ENCODE measurements at regions not wholly inside any gene's neighbourhood (a gene's known extent, or its start where the extent isn't known, plus 50 kb on each side); places are given as distances from the start of the nearest gene placed in this dataset.
A peak's percentile ranks its signal among the peaks of the same experiment; 100 is the strongest.

DNA sequence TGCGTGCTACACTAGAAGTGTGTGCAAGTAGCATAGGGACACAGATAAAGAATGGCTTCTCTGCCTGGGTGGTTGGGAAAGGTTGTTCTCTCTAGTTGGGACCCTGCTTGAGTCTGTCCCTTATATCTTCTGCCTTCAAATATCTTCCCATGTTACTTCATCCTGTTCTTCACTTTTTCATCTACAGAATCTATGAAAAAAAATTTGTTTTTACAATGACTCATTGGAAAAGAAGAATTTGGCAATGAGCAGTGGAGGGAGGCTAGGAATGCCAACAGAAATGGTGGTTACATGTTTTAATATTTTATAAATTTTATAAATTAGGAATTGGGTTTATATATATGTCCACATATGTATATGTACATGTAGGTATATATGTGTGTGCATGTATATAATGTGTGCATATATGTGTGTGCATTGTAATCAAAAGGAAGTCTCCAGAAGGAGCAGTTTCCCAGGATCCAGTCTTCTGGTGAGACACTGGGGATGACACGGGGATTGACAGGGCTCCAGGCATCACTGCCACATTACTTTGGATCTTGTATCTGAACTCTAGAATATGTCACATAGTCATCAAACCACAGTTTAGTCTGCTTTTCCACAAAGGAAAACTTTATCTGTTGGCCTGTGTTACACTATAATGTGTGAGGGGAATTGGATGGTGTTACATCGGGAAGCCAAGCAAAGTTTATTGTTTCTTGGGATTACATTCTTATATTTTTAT, 75.3 kb upstream of the RIPOR2 start:
- no peak for DNase-seq (ENCODE audit: extremely low spot score, unreplicated experiment)
- Mint-ChIP-seq H3K9me3 (ENCODE audit: unreplicated experiment) (no peaks in the 10 kb centered on the region), H3K4me3 (ENCODE audit: unreplicated experiment) (no peak overlapping the region), H3K27me3 (ENCODE audit: unreplicated experiment) (no peaks in the 10 kb centered on the region), H3K27ac (ENCODE audit: unreplicated experiment) (peak overlapping the region; percentile 85), H3K36me3 (ENCODE audit: unreplicated experiment) (no peaks in the 10 kb centered on the region), H3K4me1 (ENCODE audit: unreplicated experiment) (peaks cover 79% of the 10 kb centered on the region)
- no peak for TF ChIP-seq CTCF (IDR thresholded peaks at IDR 0.05)

GRCh38 chr6:25012657-25013056, 76.9 kb upstream of the RIPOR2 start:
- Mint-ChIP-seq H3K27me3 (ENCODE audit: unreplicated experiment) (no peaks in the 10 kb centered on the region), H3K9me3 (ENCODE audit: unreplicated experiment) (no peaks in the 10 kb centered on the region), H3K36me3 (ENCODE audit: unreplicated experiment) (no peaks in the 10 kb centered on the region), H3K4me3 (ENCODE audit: unreplicated experiment) (no peak overlapping the region), H3K4me1 (ENCODE audit: unreplicated experiment) (peaks cover 75% of the 10 kb centered on the region), H3K27ac (ENCODE audit: unreplicated experiment) (peak overlapping the region; percentile 85)
- DNase-seq (ENCODE audit: extremely low spot score, unreplicated experiment), result no peak
- no peak for TF ChIP-seq CTCF (IDR thresholded peaks at IDR 0.05)

GRCh38 chr6:25013246-25013645, 77.5 kb upstream of the RIPOR2 start:
- DNase-seq (ENCODE audit: extremely low spot score, unreplicated experiment), result no peak
- H3K4me1 Mint-ChIP-seq (ENCODE audit: unreplicated experiment), result peaks cover 76% of the 10 kb centered on the region
- H3K27me3 Mint-ChIP-seq (ENCODE audit: unreplicated experiment), result no peaks in the 10 kb centered on the region
- H3K4me3 Mint-ChIP-seq (ENCODE audit: unreplicated experiment), result no peak overlapping the region
- peak overlapping the region; percentile 85 for H3K27ac Mint-ChIP-seq (ENCODE audit: unreplicated experiment)
- no peaks in the 10 kb centered on the region for H3K36me3 Mint-ChIP-seq (ENCODE audit: unreplicated experiment)
- peak; percentile 28 for TF ChIP-seq CTCF (IDR thresholded peaks at IDR 0.05)
- no peaks in the 10 kb centered on the region for H3K9me3 Mint-ChIP-seq (ENCODE audit: unreplicated experiment)

DNA sequence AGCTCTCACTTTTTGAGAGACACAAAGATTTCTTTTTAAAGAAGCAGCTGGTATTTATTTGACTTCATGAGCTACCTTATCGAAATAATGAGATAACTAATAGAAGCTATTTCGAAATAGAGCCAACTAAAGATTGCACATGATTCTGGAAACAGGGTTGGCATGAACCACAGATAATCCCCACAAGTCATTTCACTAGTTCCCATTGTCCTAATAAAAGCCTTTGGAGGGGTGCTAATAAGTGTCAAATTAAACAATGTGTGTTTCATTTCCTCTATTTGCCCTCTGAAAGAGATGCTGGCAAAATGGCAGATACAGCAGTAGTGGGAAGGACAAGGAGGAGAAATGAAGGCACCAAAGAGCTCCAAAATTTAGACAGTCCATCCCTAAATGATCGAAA, 78.6 kb upstream of the RIPOR2 start:
- TF ChIP-seq CTCF (IDR thresholded peaks at IDR 0.05), result no peak
- H3K4me3 Mint-ChIP-seq (ENCODE audit: unreplicated experiment), result no peak overlapping the region

DNA sequence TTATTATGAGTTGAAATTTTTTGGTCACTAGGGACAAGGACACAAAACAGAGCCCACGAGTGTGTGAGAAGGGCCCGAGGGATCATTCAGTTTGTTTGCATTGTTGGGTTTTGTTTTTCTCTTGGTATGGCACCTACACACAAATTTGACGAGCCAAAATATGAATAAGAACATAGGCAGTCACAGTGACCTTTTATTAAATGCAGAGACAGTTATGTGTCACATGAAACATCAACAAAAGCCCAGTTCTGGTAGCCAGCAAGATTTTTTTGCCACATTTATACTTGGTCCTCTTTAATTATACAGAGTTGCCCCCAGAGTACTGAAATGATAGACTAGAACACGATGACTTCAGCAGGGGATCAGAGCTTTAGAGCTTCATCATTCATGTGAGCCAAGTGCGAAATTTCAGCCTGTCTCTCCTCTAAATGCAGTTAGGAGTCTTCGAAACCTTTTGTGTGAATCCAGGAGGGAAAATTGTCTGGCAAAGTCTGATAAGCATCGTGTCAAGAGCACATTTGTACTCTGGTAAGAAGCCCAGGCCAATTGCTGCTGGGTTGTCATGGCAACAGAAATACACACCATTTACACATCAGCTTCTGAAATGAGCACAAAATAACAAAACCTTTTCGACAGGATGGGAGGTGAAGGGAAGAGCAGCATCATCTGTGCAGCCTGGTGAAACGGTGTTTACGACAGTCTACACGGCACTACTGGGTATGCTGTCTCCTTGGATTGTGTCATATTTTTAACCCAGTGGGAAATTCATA, 79.2 kb upstream of the RIPOR2 start:
- Mint-ChIP-seq H3K27me3 (ENCODE audit: unreplicated experiment) (no peaks in the 10 kb centered on the region), H3K36me3 (ENCODE audit: unreplicated experiment) (no peaks in the 10 kb centered on the region), H3K27ac (ENCODE audit: unreplicated experiment) (peak overlapping the region; percentile 70), H3K9me3 (ENCODE audit: unreplicated experiment) (no peaks in the 10 kb centered on the region), H3K4me1 (ENCODE audit: unreplicated experiment) (peaks cover 67% of the 10 kb centered on the region), H3K4me3 (ENCODE audit: unreplicated experiment) (no peak overlapping the region)
- TF ChIP-seq CTCF (IDR thresholded peaks at IDR 0.05), result no peak
- no peak for DNase-seq (ENCODE audit: extremely low spot score, unreplicated experiment)

More for the DNA sequence above, 78.6 kb upstream of the RIPOR2 start:
- Mint-ChIP-seq H3K9me3 (ENCODE audit: unreplicated experiment) (no peaks in the 10 kb centered on the region), H3K27me3 (ENCODE audit: unreplicated experiment) (no peaks in the 10 kb centered on the region), H3K27ac (ENCODE audit: unreplicated experiment) (peak overlapping the region; percentile 70), H3K36me3 (ENCODE audit: unreplicated experiment) (no peaks in the 10 kb centered on the region), H3K4me1 (ENCODE audit: unreplicated experiment) (peaks cover 73% of the 10 kb centered on the region)
- DNase-seq (ENCODE audit: extremely low spot score, unreplicated experiment), result no peak

All from osteocyte (in vitro differentiated cells).